ENCODE measurements at regions not wholly inside any gene's neighbourhood (a gene's known extent, or its start where the extent isn't known, plus 50 kb on each side); places are given as distances from the start of the nearest gene placed in this dataset.
"Not testable (repeated sequence)": the region's sequence is repeated elsewhere in the genome, so short reads cannot be mapped to it uniquely, and the experiment has no call there.

- TF ChIP-seq, protein P1, sequence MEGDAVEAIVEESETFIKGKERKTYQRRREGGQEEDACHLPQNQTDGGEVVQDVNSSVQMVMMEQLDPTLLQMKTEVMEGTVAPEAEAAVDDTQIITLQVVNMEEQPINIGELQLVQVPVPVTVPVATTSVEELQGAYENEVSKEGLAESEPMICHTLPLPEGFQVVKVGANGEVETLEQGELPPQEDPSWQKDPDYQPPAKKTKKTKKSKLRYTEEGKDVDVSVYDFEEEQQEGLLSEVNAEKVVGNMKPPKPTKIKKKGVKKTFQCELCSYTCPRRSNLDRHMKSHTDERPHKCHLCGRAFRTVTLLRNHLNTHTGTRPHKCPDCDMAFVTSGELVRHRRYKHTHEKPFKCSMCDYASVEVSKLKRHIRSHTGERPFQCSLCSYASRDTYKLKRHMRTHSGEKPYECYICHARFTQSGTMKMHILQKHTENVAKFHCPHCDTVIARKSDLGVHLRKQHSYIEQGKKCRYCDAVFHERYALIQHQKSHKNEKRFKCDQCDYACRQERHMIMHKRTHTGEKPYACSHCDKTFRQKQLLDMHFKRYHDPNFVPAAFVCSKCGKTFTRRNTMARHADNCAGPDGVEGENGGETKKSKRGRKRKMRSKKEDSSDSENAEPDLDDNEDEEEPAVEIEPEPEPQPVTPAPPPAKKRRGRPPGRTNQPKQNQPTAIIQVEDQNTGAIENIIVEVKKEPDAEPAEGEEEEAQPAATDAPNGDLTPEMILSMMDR (IDR thresholded peaks at IDR 0.05), result not testable (repeated sequence)
- not testable (repeated sequence) for TF ChIP-seq POLR2A (IDR thresholded peaks at IDR 0.05)
These were observed 473.7 kb downstream of the TMEM121 start for GRCh38 chr14:106000029-106000511.

Measured in heart left ventricle (tissue), 13 donors.